BJ (cell line): ENCODE measurements at regions not wholly inside any gene's neighbourhood (a gene's known extent, or its start where the extent isn't known, plus 50 kb on each side); places are given as distances from the start of the nearest gene placed in this dataset.

ENCODE experiments used
- CTCF ChIA-PET: fragments of 350-600 bp; formaldehyde crosslinking; extraction: SDS; loops from one replicate; lab custom pipeline; 2021; ENCODE audit warnings: antibody characterized with exemption, inconsistent platforms; lab: Yijun Ruan, JAX
- POLR2A ChIA-PET: fragments of 300-600 bp; sonication (Branson Sonifier 250); formaldehyde crosslinking; extraction: SDS; loops from one replicate; lab custom pipeline; 2021; ENCODE audit warnings: antibody characterized with exemption; lab: Charles Lee
- DNase-seq: peaks from one replicate; pipeline ENCODE4 v3.0.0-alpha.2; 2011; ENCODE audit warnings: low read depth
- H3K27me3 ChIP-seq: 2 replicates; pipeline ENCODE4 v1.6.0; 2011; ENCODE audit warnings: low read length; ENCODE audit not compliant: control insufficient read depth, insufficient read depth
- H3K36me3 ChIP-seq: 2 replicates; pipeline ENCODE4 v1.5.1; 2011; ENCODE audit warnings: low read length; ENCODE audit not compliant: control insufficient read depth, insufficient read depth
- H3K4me3 ChIP-seq: 2 replicates; pipeline ENCODE4 v1.5.1; 2011; ENCODE audit warnings: low read depth, mild to moderate bottlenecking, control low read depth, low read length
- TF ChIP-seq, protein P1 (sequence below): IDR thresholded peaks from 2 replicates; pipeline ENCODE4 v1.5.1; 2011; ENCODE audit warnings: low read depth, mild to moderate bottlenecking, control low read depth, inconsistent platforms, low read length, moderate library complexity; ENCODE audit not compliant: insufficient read depth

DNA sequence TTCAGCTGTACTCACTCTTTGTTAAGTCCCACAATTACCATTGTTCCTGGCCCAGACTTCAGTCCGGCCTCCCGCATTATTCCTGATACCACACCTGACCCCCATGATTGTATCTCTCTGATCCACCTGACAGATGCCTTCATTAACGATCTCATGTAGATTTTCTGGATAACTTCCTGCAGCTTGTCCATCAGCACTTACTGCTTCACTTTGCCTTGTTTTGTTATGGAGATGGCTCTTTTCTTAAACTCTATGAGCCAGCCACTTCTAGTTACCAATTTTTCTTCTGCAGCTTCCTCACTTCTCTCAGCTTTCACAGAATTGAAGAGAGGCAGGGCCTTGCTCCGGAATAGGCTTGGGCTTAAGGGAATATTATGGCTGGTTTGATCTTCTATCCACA lies 1044.2 kb downstream of the PLOD2 start:
- POLR2A ChIA-PET = no interaction called here
- CTCF ChIA-PET = no interaction called here

DNA sequence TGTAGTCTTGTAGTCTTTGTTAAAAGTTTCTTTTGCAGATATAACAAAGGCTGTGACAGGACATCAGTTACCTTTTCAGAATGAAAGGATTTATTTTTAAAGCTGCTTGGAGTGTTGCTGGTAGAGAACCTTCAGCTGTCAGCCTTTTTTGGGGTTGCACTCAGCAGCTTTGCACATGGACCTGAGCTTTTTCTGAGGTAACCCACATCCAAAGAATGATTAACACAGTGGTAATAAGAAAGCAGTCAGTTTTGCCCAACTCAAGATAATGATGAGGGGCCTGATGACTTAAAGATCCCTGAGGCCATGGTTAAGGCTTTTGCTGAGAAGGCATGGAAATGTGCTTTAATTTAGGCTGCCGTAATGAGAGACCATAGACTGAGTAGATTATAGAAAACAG lies 1042.7 kb downstream of the PLOD2 start:
- TF ChIP-seq, protein P1, sequence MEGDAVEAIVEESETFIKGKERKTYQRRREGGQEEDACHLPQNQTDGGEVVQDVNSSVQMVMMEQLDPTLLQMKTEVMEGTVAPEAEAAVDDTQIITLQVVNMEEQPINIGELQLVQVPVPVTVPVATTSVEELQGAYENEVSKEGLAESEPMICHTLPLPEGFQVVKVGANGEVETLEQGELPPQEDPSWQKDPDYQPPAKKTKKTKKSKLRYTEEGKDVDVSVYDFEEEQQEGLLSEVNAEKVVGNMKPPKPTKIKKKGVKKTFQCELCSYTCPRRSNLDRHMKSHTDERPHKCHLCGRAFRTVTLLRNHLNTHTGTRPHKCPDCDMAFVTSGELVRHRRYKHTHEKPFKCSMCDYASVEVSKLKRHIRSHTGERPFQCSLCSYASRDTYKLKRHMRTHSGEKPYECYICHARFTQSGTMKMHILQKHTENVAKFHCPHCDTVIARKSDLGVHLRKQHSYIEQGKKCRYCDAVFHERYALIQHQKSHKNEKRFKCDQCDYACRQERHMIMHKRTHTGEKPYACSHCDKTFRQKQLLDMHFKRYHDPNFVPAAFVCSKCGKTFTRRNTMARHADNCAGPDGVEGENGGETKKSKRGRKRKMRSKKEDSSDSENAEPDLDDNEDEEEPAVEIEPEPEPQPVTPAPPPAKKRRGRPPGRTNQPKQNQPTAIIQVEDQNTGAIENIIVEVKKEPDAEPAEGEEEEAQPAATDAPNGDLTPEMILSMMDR = no peak
- Histone ChIP-seq H3K4me3 (no peak overlapping the region), H3K36me3 (no peaks in the 10 kb centered on the region), H3K27me3 (no peaks in the 10 kb centered on the region)
- no peak for DNase-seq
- ChIA-PET CTCF (no interaction called here), POLR2A (no interaction called here)

More for the DNA sequence above, 1044.2 kb downstream of the PLOD2 start:
- no peaks in the 10 kb centered on the region for H3K36me3 ChIP-seq
- H3K27me3 ChIP-seq = no peaks in the 10 kb centered on the region
- TF ChIP-seq, protein P1 = no peak
- DNase-seq = no peak
- no peak overlapping the region for H3K4me3 ChIP-seq

DNA sequence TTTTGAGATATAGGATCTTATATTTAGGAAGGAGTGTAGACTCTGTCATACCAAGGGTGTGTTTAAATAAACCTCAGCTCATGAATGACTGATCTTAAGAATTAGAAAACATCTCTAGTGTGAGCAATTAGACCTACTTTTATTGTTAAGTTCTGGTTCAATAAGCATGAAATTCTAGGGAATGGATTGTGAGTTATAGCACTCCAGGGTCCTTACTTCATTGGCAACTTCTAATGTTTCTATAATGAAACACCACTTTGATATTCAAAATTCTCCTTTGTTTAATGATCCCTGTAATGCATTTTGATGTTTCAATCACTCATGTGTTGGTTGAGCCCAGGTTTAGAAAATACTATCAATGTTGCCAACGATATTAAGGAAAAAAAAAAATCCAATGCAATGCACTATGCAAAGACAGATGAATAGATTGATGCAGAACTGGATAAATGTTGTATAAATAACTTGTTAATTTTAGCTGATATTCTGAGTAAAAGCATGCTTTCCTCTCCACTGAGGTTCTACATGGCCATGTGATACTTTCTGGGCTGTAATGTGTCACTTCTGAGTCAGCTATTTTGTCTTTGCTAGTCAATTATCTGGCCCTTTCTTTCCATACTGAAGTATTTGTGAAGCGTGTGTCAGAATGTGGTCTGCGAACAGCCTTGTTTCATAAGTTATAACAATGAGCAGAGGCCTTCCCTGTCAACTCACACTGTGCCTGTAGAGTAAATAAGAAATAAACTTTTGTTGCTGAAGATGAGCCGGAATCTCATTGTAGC lies 1035.9 kb downstream of the PLOD2 start:
- no peaks in the 10 kb centered on the region for H3K36me3 ChIP-seq
- no peak overlapping the region for H3K4me3 ChIP-seq
- ChIA-PET POLR2A (no interaction called here), CTCF (no interaction called here)
- TF ChIP-seq, protein P1 = no peak
- DNase-seq = no peak
- no peaks in the 10 kb centered on the region for H3K27me3 ChIP-seq

DNA sequence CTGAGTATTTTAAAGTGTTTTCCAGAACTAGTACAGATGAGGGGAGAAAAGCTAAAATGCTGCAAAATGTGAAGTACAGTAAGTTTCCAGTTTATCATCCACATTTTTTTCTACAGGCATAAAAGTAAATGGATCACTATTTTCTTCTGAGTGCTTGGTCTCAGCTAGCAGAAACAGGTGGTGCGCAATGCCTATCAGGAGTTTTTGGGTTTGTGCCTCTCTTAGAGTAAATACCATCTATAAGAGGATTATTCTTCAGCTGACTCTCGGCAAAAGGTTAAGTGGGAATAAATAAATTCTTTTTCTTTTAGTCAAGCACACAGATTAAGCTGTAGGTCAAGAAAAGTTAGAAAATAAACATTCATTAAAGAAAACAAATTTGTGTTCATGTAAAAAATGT lies 1027.7 kb downstream of the PLOD2 start:
- Histone ChIP-seq H3K4me3 (no peak overlapping the region), H3K27me3 (no peaks in the 10 kb centered on the region), H3K36me3 (no peaks in the 10 kb centered on the region)
- ChIA-PET CTCF (no interaction called here), POLR2A (no interaction called here)
- DNase-seq = no peak
- TF ChIP-seq, protein P1 = no peak

DNA sequence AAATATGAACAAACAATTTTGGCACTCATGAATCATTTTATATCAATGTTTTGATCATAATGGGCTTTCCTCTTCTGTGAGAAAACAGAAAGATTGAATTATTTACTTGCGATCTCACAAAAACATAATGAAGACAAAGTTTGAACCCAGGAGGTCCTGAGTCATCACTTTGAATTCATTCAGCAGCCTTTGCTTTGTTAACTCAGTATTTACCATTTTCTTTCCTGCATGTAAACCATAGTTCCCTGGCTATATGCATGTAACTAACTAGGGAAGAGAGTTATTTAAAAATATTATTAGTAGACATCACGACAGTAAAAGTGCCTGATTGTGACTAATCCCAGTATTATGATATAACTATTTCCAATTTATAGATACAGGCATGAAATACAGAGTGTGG lies 1026.2 kb downstream of the PLOD2 start:
- POLR2A ChIA-PET = no interaction called here
- Histone ChIP-seq H3K36me3 (no peaks in the 10 kb centered on the region), H3K4me3 (no peak overlapping the region), H3K27me3 (no peaks in the 10 kb centered on the region)
- CTCF ChIA-PET = no interaction called here
- TF ChIP-seq, protein P1 = no peak
- DNase-seq = no peak
